ENCODE measurements at regions not wholly inside any gene's neighbourhood (a gene's known extent, or its start where the extent isn't known, plus 50 kb on each side); places are given as distances from the start of the nearest gene placed in this dataset.

GRCh38 chr13:109393045-109393444, 393.3 kb downstream of the IRS2 start:
- no peak for DNase-seq

DNA sequence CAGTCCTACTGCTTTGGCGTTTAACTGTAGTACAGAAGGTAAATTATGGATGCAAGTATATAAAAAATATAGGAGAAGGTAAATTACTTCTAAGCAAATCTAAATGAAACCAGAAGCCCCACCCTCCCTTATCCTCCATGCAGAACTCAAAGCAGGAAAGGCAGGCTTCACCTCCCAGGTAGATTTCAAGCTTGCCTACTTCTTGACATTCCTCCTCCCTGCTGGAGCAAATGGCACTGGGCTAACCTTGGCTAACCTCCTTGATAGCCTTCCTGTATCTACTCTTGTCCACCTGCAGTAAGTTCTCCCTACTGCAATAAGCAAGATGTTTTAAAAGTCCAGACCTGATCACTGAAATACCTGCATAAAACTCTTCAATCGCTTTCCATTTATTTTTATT, 396.0 kb downstream of the IRS2 start:
- DNase-seq: no peak

DNA sequence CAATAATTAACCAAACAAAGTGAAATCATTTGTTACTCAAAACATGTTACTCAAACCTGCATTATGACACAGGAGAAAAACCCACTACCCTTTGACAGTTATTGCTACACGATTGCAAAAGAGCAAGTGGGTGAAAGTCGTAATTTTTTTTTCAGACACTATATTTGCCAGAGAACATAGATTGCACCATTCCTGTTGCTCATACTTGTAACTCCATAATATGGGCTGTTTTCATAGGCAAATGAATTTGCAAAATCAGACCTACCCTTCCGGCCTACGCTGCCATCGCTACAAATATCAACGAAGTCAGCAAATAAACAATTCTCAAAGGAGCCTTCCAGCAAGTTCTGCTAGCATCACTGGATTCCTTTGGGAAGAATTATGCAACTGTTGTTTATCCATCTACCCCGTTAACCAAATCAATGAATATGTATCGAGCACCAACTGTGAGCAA, 396.5 kb downstream of the IRS2 start:
- no peak for DNase-seq

GRCh38 chr13:109389456-109389855, 396.9 kb downstream of the IRS2 start:
- DNase-seq: no peak

GRCh38 chr13:109387471-109387870, 398.9 kb downstream of the IRS2 start:
- no peak for DNase-seq

DNA sequence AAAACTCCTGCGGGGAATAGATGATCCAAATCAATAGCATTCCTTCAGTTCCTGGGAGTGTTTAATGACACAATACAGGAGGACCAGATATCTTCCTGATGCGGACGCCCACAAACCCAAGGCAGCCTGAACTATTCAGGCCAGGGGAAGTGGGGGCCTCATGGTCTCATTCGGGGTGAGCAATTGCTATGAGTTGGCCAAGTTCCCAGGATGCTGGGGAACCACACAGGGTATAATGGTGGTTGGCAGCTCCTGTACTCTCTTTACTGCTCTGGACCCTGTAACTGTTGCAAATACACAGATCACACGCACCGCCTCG, 401.2 kb downstream of the IRS2 start:
- no peak for DNase-seq

GRCh38 chr13:109384491-109385241, 401.7 kb downstream of the IRS2 start:
- no peak for DNase-seq

DNA sequence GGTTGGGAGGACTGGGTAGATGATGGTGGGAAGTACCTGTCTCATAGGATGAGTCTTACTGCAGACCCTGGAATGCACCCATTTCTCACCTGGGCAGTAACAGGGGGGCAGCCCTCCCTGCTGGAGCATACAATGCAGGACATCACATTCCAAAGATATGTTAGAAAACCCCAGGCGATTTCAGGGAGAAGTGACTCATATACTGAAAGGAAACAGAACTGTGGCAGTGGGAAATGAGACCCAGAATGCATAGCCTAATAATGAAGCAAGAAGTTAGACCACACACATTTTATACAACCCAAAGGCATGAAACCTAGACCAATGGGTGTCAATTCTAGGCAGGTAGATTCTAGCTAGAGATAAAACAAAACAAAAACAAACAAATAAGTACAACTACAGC, 402.7 kb downstream of the IRS2 start:
- DNase-seq: no peak

DNA sequence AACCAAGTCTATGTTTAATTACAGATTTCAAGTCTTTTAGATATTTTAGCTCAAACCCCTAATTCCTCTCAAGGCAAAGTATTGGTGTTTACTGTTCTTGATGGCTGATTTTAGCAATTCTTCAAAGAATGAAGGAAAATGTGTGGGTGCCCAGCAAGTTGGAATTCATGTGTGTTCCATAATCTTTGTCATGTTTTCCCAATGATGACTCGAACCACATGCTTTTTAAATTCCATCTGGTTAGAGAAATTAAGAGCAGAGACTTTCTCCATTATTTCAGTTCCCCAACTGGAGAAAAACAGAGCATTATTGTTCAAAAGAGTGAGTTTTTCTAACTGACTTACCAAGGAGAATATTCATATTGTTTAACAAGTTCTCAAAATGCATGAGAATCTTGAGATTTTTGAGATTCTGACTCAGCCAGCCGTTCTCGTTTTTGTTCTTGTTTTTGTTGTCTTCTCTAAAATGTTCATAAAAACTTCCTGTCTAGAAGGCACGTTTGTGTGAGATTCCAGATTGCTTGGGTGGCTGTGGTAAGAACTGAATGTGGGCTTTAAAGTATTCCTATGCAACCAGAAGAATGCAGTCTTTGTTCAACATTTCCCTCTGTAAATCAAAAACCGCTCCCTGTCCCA, 404.7 kb downstream of the IRS2 start:
- DNase-seq: no peak

DNA sequence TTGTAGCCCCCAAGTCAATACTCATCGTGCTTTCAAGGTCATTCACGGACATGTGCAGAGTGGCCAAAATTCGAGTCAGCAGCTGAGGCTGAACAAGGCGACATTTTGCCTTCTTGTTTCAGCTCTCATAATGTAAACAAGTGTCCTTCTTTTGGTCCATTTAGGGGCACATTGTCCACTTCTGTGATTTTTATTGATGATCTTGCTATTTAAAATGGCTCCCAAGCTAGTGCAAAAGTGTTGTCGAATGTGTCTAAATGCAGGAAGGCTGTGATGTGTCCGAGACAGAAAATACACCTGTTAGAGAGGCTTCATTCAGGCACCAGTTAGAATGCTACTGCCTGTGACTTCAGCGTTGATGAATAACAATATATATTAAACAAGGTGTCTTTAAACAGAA, 405.9 kb downstream of the IRS2 start:
- DNase-seq: no peak

DNA sequence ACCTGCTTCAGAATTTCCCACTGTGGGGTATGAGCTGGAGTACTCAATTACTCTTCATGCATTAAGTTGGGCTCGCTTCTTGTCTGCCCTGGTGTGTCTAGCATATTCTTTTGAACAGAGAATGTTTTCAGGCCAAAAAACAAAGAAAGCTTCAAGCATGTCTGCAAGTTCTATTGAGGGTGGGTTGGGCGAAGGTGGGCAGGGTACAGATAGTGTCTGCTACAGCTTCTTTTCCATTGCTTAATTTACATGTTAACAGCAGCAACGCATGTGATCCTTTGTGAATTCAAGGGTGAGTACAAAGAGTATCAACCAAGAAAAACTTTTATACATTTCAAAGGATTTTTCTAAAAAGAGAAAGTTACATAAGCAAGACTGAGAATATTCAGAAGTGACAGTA, 406.5 kb downstream of the IRS2 start:
- no peak for DNase-seq

DNA sequence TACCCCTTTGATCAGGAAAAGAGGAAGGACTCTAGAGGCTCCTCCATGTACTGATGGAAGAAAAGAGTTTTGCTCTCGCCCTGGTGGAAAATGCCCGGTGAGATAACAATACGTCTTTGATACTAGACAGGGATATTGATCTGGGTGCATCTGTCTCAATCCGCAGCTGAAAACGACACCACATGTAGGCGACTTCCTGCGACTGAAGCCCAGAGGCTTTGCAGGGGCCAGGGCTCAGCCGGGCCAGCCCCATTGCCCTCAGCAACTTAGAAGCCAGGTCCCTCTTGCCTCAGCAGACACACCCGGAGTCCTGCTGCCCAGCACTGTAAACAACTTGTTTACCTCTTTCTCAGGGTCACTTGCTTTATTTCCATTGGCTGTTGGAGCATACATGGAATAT, 409.4 kb downstream of the IRS2 start:
- DNase-seq: no peak

- no peak for DNase-seq
These were observed 411.7 kb downstream of the IRS2 start for GRCh38 chr13:109374609-109375200.

GRCh38 chr13:109372666-109373065, 413.7 kb downstream of the IRS2 start:
- no peak for DNase-seq

DNA sequence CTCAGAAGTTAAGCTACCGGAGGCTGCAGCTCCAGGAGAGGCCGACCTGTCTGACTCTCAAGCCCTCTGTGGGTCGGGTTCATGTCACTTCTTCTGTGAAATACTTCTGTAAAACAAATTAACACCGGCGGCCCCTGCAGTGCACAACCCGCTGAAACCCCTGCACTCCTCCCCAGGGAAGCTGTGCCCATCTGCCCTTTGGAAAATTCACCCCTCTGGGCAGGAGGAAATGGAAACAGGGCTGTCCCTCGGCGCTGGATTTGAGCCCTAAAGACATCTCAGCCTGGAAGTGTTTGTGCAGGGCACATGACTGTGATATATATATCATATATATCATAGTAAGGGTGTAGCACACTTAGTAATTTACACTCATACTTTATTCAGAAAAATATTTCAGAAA, 415.3 kb downstream of the IRS2 start:
- DNase-seq: no peak

DNA sequence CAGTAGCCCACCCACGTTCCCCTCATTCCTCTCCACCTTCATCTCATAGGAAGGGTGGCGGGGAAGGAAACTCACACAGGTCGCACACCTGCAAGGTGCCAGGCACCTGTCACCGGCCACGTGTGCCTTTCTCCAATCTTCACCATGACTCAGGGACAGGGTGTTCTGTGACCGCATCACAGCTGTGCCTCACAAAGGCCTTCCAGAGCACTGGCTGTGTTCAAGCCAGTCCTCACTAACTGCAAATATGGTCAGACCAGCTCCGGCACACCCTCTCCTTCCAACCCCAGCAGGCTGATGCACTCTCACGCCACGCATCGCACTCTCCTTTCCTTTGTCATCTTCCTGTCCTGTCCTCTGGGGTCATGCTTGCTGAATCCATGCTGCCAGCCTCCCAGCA, 415.9 kb downstream of the IRS2 start:
- DNase-seq: no peak

GRCh38 chr13:109369353-109370052, 416.9 kb downstream of the IRS2 start:
- no peak for DNase-seq

DNA sequence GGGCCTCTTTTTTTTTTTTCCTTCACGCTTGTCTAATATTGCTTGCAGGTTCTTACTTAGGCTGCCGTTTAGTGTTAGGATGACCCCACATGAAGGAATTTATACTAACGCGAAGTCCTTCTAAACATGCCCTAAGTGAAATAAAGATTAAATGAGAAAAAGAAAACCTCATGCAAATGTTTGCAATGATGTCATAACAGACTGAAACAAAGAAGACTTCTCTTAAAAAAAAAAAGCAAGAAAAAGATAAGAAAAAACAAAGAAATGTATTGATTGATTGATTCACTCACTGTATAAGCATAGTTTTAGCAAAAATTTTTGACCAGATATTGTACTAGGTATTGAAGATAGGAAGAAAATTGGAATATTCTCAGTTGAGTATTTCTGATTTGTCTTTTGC, 418.2 kb downstream of the IRS2 start:
- DNase-seq: no peak

GRCh38 chr13:109366525-109366924, 419.9 kb downstream of the IRS2 start:
- DNase-seq: no peak

- DNase-seq: no peak
These were observed 423.0 kb downstream of the IRS2 start for GRCh38 chr13:109363431-109363830.

DNA sequence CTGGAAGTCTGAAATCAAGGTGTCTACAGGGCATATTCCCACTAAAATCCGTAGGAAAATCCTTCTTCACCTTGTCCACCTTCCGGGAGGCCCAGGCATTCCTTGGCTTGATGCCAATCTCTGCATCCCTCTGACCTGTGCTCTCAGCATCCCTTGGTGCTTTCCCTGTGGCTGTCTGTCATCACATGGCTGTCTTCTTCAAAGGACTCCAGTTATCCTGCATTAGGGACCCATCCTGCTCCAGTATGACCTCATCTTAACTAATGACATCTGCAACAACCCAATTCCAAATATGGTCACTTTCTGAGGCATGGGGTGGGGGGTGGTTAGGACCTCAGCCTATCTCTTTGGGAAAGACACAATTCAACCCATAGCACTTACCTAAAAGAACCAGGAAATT, 423.8 kb downstream of the IRS2 start:
- no peak for DNase-seq

GRCh38 chr13:109361562-109362289, 424.7 kb downstream of the IRS2 start:
- no peak for DNase-seq

DNA sequence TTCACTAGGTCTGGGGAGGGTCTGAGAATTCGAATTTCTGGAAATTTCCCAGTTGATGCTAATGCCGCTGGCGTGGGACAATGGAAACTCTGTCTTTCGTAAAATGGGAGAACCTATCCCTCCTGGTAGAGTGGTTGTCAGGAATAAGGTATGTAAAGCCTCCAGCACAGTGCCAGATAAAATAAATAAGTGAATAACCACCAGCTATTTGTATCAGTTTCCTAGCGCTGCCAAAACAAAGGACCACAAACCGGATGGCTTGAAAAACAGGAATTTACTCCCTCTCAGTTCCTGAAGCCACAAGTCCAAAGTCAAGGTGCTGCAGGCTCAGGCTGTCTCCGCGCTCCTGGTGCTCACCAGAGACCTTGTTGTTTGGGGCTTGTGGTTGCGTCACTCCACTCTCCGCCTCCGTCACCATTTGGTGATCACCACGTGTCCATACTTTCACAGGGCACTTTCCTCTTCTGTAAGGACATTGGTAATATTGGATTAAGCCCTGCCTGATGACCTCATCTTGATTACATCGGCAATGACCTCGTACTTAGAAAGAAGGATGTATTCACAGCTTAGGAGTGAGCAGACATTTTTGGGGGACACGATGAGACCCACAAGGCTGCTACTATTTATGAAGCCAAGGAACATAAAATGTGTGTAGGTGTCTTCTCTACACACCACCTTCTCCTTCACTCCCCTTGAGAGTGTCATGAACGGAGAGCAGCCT, 428.5 kb downstream of the IRS2 start:
- DNase-seq: no peak

All from NCI-H748 treated with DMSO at 0.1 percent for 48 hours (cell line).